ENCODE measurements at regions not wholly inside any gene's neighbourhood (a gene's known extent, or its start where the extent isn't known, plus 50 kb on each side); places are given as distances from the start of the nearest gene placed in this dataset.

DNA sequence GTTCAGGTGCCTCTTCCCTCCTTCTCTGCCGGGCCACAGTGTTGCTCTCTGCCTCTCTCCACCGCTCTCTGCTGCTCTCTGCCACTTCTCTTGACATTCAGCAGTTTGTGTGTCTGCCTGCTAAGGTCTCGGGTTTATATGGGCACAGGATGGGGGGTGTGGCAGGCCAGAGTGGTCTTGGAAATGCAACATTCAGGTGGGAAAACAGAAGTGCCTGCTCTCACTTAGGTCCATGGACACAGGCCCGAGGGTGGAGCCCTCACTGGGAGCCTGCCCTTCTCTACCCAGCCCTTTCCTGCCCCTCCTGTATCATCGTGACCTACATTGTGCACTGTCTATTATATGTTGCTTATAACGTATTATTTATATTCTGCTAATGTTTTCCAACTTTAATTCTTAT is 120.8 kb upstream of the TMEM18 start:
- H3K4me1 Mint-ChIP-seq = no peaks in the 10 kb centered on the region
- H3K4me3 Mint-ChIP-seq = no peak overlapping the region

DNA sequence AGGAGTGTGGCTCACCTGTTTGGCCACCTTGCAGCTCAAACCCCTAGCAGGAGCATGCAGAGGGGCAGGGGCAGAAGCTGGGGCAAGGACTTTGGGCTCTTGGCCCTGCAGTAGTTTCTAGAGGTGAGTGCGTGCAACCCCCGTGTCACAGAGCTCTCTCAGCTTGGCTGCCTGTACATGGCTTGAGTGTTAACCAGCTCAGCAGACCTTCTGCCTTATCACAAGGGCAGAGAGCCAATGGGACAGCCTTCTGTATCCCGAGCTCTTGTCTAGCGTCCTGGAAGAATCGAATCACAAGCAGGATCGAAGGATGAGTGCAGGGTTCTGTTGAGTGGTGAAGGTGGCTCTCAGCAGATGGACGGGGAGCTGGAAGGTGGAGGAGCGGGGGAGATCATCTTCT is 120.3 kb upstream of the TMEM18 start:
- H3K36me3 Mint-ChIP-seq = no peaks in the 10 kb centered on the region

More for the DNA sequence above, 120.8 kb upstream of the TMEM18 start:
- H3K27me3 Mint-ChIP-seq = no peaks in the 10 kb centered on the region
- H3K9me3 Mint-ChIP-seq = no peaks in the 10 kb centered on the region
- H3K36me3 Mint-ChIP-seq = no peaks in the 10 kb centered on the region
- H3K27ac Mint-ChIP-seq = no peak overlapping the region

GRCh38 chr2:796141-796985 is 119.2 kb upstream of the TMEM18 start:
- no peaks in the 10 kb centered on the region for H3K4me1 Mint-ChIP-seq
- peaks cover 0 to 4% (median 0%) of the 10 kb centered on the region in 3 donors for H3K9me3 Mint-ChIP-seq
- no peaks in the 10 kb centered on the region for H3K27me3 Mint-ChIP-seq
- H3K27ac Mint-ChIP-seq = no peak overlapping the region
- no peak overlapping the region for H3K4me3 Mint-ChIP-seq
- H3K36me3 Mint-ChIP-seq = no peaks in the 10 kb centered on the region

More for the DNA sequence above, 120.3 kb upstream of the TMEM18 start:
- Mint-ChIP-seq H3K27ac (no peak overlapping the region), H3K4me3 (peak overlapping the region in 1 of 4 donors; percentile 68), H3K27me3 (no peaks in the 10 kb centered on the region), H3K9me3 (no peaks in the 10 kb centered on the region), H3K4me1 (no peaks in the 10 kb centered on the region)

DNA sequence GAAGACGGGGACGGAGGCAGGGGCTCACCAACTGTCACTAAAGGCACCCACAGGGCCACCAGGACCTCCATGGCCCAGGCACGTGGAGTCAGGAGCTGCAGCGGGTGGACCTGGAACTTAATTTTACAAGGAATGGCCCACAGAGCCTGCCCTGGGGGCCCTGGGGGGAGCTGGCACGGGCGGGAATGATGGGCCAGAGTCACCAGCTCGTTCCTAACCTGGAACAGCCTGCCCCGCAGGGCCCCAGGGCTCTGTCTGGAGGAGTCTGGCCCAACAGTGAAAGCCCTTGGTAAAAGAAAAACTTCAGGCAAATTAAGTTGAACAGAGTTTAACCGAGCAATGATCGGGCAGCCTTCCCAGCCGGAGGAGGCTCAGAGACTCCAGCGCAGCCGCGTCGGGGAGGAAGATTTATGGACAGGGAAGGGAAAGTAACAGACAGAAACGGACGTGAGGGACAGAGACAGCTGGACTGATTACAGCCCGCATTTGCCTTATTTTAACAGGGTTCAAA is 118.4 kb upstream of the TMEM18 start:
- Mint-ChIP-seq H3K9me3 (peaks cover 0 to 4% (median 2%) of the 10 kb centered on the region in 3 donors), H3K4me3 (peak overlapping the region in 1 of 4 donors; percentile 41)

DNA sequence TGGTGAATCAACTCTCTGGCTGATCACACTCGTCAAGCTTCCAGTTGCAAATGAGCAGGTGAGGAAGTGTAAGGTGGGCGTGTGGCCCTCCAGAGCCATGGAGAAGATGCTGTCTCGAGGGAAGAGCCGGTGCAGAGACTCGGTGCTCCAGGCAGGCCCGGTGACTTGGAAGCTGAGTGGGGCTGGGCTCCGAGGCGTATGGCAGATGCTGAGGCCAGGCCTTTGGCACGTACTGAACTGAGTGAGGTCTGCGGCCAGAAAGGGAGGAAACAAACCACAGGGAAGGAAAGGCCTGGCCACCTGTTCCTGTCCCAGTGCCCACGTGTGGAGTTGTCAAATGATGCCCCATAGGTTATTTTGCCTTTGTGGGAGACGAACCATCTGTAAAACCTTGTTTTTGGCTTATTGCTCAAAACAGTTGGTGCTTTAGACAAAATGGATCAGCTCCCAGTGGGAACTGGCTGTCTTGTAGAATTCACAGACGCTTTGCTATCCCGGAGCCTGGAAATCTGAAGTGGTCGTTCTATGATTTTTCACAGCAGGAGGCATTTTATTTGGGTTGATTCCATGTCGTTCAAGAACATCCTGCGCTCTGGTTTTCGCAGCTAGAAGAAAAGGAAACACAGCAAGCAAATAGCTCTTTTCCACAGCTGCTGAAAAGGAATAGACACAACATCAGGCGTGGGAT is 117.5 kb upstream of the TMEM18 start:
- Mint-ChIP-seq H3K27me3 (no peaks in the 10 kb centered on the region), H3K36me3 (no peaks in the 10 kb centered on the region), H3K27ac (no peak overlapping the region), H3K4me3 (no peak overlapping the region), H3K4me1 (no peaks in the 10 kb centered on the region), H3K9me3 (peaks cover 0 to 4% (median 2%) of the 10 kb centered on the region in 3 donors)

More for the DNA sequence above, 118.4 kb upstream of the TMEM18 start:
- H3K27me3 Mint-ChIP-seq = no peaks in the 10 kb centered on the region
- no peaks in the 10 kb centered on the region for H3K4me1 Mint-ChIP-seq
- no peaks in the 10 kb centered on the region for H3K36me3 Mint-ChIP-seq
- no peak overlapping the region for H3K27ac Mint-ChIP-seq

DNA sequence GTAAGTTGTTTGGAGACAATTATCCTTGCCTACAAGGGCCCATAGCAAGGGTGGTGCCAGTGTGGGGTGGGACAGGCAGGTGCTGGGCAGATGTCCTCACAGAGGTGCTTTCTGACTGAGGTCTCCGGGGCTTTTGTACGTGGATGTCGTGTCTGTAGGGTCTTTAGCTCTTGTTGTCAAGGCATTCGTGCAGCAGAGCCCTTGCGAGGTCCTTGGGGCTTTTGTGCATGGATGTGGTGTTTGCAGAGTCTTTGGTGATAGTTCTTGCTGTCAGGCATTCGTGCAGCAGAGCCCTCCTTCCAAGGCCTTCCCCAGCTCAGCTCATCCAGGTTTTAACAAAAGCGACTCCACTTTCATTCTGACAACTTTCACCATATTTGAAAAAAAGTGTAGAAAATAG is 116.0 kb upstream of the TMEM18 start:
- Mint-ChIP-seq H3K27me3 (no peaks in the 10 kb centered on the region), H3K4me3 (no peak overlapping the region), H3K36me3 (peaks cover 2% of the 10 kb centered on the region), H3K9me3 (peaks cover 0 to 4% (median 2%) of the 10 kb centered on the region in 3 donors), H3K27ac (no peak overlapping the region), H3K4me1 (peaks cover 0 to 1% (median 0%) of the 10 kb centered on the region in 3 donors)

DNA sequence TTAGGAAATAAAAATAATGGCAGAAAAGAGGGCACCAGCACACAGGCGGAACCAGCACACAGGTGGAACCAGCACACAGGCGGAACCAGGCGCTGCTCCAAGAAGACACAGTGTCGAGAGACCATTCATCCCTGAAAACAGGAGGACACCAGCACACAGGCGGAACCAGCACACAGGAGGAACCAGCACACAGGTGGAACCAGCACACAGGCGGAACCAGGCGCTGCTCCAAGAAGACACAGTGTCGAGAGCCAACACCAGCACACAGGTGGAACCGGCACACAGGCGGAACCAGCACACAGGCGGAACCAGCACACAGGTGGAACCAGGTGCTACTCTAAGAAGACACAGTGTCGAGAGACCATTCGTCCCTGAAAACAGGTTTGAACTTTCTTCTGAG is 115.5 kb upstream of the TMEM18 start:
- Mint-ChIP-seq H3K27ac (no peak overlapping the region), H3K4me1 (peaks cover 0 to 1% (median 0%) of the 10 kb centered on the region in 3 donors), H3K27me3 (no peaks in the 10 kb centered on the region), H3K36me3 (peaks cover 2% of the 10 kb centered on the region), H3K9me3 (peaks cover 0 to 4% (median 2%) of the 10 kb centered on the region in 3 donors), H3K4me3 (no peak overlapping the region)

DNA sequence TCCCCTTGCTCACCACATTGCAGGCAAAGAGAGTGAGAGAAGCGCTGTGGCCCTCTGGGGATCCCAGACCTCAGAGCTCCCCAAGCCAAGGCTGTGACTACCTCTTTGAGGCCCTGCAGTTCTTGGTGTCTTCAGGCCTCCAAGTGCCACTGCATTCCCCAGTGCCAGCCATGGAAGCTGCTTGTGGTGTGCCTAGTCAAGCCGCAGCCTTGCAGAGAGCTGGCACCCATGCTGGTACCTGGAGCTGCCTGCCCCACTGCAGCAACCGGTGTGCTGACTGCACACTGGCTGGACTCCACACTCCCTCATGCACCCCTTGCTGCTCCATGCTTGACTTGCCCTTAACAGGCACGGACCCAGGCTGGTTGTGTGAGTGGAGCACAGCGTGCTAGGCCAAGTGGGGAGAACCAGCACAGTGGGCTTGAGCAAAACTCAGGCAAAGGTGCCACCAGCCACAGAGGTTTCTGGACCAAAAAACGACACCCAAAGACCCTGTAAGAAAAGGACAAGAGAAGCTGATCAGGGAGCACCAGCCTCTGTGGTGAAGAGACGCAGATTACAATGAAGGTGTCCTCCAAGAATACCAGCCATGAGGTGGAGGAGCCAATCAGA is 113.5 kb upstream of the TMEM18 start:
- no peak overlapping the region for H3K27ac Mint-ChIP-seq
- H3K27me3 Mint-ChIP-seq = no peaks in the 10 kb centered on the region
- peaks cover 2% of the 10 kb centered on the region for H3K36me3 Mint-ChIP-seq
- no peak overlapping the region for H3K4me3 Mint-ChIP-seq
- peaks cover 0 to 1% (median 0%) of the 10 kb centered on the region in 3 donors for H3K4me1 Mint-ChIP-seq
- H3K9me3 Mint-ChIP-seq = peaks cover 0 to 4% (median 2%) of the 10 kb centered on the region in 3 donors

- Mint-ChIP-seq H3K9me3 (peaks cover 0 to 4% (median 2%) of the 10 kb centered on the region in 3 donors), H3K36me3 (peaks cover 2% of the 10 kb centered on the region), H3K4me1 (peaks cover 0 to 1% (median 0%) of the 10 kb centered on the region in 3 donors), H3K4me3 (no peak overlapping the region), H3K27me3 (no peaks in the 10 kb centered on the region), H3K27ac (no peak overlapping the region)
These were observed 112.9 kb upstream of the TMEM18 start for GRCh38 chr2:790081-790480.

DNA sequence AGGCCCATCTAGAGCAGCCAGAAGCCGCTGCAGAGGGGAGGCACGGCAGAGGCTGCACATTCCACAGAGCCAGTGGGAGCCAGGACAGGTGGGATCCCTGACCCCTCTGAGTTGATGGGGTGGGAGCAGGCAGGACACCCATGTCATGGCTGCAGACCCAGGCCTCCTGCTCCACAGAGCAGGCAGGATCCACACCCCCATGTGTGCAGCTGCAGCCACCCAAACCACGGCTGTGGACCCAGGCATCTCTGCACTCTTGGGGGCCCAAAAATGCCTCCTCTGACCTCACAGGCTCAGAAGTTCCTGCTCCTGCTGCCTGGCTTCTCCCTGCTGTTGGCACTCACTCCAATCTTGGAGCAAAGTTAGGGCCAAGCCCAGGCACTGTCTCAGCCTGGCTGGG is 112.3 kb upstream of the TMEM18 start:
- H3K27ac Mint-ChIP-seq = no peak overlapping the region
- no peak overlapping the region for H3K4me3 Mint-ChIP-seq
- H3K9me3 Mint-ChIP-seq = peaks cover 0 to 4% (median 2%) of the 10 kb centered on the region in 3 donors
- peaks cover 2% of the 10 kb centered on the region for H3K36me3 Mint-ChIP-seq
- H3K4me1 Mint-ChIP-seq = peaks cover 0 to 1% (median 0%) of the 10 kb centered on the region in 3 donors
- H3K27me3 Mint-ChIP-seq = no peaks in the 10 kb centered on the region

DNA sequence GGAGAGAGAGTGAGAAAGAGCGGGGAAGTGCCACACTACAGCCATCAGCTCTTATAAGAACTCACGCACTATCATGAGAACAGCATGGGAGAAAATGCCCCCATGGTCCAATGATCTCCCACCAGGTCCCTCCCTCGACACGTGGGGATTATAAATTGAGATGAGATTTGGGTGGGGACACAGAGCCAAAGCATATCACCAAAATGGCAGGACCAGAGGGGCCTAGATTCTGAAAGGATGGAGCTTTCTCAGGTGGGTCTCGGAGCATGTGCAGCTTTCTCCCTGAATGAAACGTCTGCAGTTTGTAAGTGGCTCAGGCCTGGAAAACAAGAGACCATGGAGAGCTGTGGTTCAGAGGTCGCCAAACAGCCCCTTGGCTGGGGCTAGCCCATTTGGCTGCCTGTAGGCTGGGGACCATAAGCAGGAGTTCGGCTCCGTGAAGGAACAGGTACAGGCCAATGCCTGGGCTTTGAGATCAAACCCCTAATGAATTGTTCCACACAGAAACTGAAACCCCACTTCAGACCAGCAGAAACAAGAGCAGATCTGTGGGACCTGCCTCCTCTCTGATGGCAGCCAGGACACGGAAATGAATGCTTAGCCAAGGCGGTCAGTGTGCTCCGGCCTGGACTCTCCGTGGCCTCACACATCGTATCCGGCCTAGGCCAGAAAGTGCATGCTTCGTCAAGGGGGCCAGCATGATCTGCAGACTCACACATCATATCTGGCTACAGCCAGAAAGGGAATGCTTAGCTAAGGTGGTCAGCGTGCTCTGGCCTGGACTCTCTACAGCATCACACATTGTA is 111.2 kb upstream of the TMEM18 start:
- no peak overlapping the region for H3K27ac Mint-ChIP-seq

GRCh38 chr2:784753-785152 is 107.5 kb upstream of the TMEM18 start:
- peaks cover 0 to 1% (median 0%) of the 10 kb centered on the region in 3 donors for H3K4me1 Mint-ChIP-seq
- H3K36me3 Mint-ChIP-seq = peaks cover 3% of the 10 kb centered on the region
- H3K27me3 Mint-ChIP-seq = peaks cover 4% of the 10 kb centered on the region
- peaks cover 0 to 7% (median 0%) of the 10 kb centered on the region in 3 donors for H3K9me3 Mint-ChIP-seq
- H3K27ac Mint-ChIP-seq = no peak overlapping the region
- no peak overlapping the region for H3K4me3 Mint-ChIP-seq

More for the DNA sequence above, 111.2 kb upstream of the TMEM18 start:
- Mint-ChIP-seq H3K9me3 (peaks cover 2 to 4% (median 2%) of the 10 kb centered on the region in 3 donors), H3K27me3 (no peaks in the 10 kb centered on the region), H3K36me3 (peaks cover 2% of the 10 kb centered on the region), H3K4me3 (no peak overlapping the region), H3K4me1 (peaks cover 0 to 1% (median 0%) of the 10 kb centered on the region in 3 donors)

DNA sequence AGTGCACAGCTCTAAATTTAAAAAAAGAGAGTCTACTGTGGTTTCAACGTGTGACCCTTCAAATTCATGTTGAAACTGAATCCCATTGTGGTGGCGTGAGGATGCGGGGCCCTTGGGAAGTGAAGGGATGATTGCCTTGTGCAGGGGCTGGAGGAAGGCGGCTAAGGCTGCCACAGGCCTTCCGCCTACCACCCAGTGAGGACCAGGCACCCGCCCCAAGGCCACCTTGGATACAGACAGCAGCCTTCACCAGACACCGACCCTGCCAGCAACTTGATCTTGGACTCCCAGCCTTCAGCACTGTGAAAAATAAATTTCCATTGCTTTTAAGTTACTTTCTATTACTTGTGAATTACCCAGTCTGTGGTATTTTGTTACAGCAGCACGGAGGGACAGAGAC is 103.4 kb upstream of the TMEM18 start:
- no peaks in the 10 kb centered on the region for H3K4me1 Mint-ChIP-seq
- peaks cover 8% of the 10 kb centered on the region for H3K27me3 Mint-ChIP-seq
- H3K9me3 Mint-ChIP-seq = peaks cover 0 to 7% (median 0%) of the 10 kb centered on the region in 3 donors
- H3K4me3 Mint-ChIP-seq = no peak overlapping the region
- no peak overlapping the region for H3K27ac Mint-ChIP-seq
- H3K36me3 Mint-ChIP-seq = peaks cover 2% of the 10 kb centered on the region

DNA sequence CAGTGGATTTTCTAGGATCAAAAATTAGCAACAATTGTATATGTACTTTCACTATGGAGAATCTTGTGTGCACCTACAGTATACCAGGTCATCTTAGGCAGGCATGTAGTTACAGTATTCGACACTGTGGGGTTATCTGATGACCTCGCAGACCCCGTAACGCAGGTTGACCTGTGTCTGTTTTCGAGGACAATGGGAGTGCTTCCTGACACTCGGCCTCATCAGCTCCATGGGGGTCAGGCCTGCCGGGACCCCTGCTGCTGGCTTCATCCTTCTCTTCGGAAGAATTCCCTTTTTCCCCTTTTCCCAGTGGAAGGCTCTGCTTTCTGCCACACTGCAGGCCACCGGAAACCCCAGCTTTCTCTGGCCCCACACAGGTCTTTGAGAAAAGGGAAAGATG is 102.8 kb upstream of the TMEM18 start:
- Mint-ChIP-seq H3K27ac (no peak overlapping the region), H3K9me3 (peaks cover 0 to 7% (median 0%) of the 10 kb centered on the region in 3 donors), H3K4me1 (no peaks in the 10 kb centered on the region), H3K36me3 (peaks cover 2% of the 10 kb centered on the region), H3K27me3 (peaks cover 8% of the 10 kb centered on the region), H3K4me3 (no peak overlapping the region)
